HEK293T (cell line): ENCODE measurements at regions not wholly inside any gene's neighbourhood (a gene's known extent, or its start where the extent isn't known, plus 50 kb on each side); places are given as distances from the start of the nearest gene placed in this dataset.

Source experiments
- CTCF ChIA-PET: fragments of 350-600 bp; formaldehyde crosslinking; extraction: SDS; loops from one replicate; lab custom pipeline; 2021; ENCODE audit warnings: antibody characterized with exemption, inconsistent platforms; lab: Yijun Ruan, JAX
- POLR2A ChIA-PET: fragments of 350-600 bp; formaldehyde crosslinking; extraction: SDS; loops from one replicate; lab custom pipeline; 2020; ENCODE audit warnings: antibody characterized with exemption, inconsistent platforms; lab: Yijun Ruan, JAX
- DNase-seq: peaks from one replicate; pipeline ENCODE4 v3.0.0; 2012; ENCODE audit warnings: mixed read lengths; ENCODE audit errors: extremely low spot score
- ARNT ChIP-seq: fragments of 450-650 bp; IDR thresholded peaks from 2 replicates; pipeline ENCODE4 v1.6.1; 2017; ENCODE audit warnings: mild to moderate bottlenecking
- BHLHE40 ChIP-seq: fragments of 450-650 bp; IDR thresholded peaks from 2 replicates; pipeline ENCODE4 v1.6.1; 2016; ENCODE audit warnings: mild to moderate bottlenecking, moderate library complexity, borderline replicate concordance
- CTBP1 ChIP-seq: fragments of 450-650 bp; IDR thresholded peaks from 2 replicates; pipeline ENCODE4 v1.6.1; 2016; ENCODE audit warnings: borderline replicate concordance
- ELF4 ChIP-seq: fragments of 450-650 bp; IDR thresholded peaks from 2 replicates; pipeline ENCODE4 v1.6.1; 2017; ENCODE audit warnings: antibody characterized with exemption
- FOXA1 ChIP-seq: fragments of 450-650 bp; IDR thresholded peaks from 2 replicates; pipeline ENCODE4 v1.6.1; 2016; ENCODE audit warnings: mild to moderate bottlenecking
- FOXK2 ChIP-seq: fragments of 450-650 bp; IDR thresholded peaks from 2 replicates; pipeline ENCODE4 v1.6.1; 2016; ENCODE audit warnings: mild to moderate bottlenecking
- FOXM1 ChIP-seq: fragments of 450-650 bp; IDR thresholded peaks from 2 replicates; pipeline ENCODE4 v1.6.1; 2017; ENCODE audit warnings: mild to moderate bottlenecking, borderline replicate concordance
- HDGF ChIP-seq: fragments of 450-650 bp; IDR thresholded peaks from 2 replicates; pipeline ENCODE4 v1.6.1; 2017; ENCODE audit warnings: antibody characterized with exemption, borderline replicate concordance
- L3MBTL2 ChIP-seq: fragments of 450-650 bp; conservative IDR thresholded peaks from 2 replicates; pipeline ENCODE4 v1.6.1; 2016; ENCODE audit warnings: mild to moderate bottlenecking
- LEF1 ChIP-seq: fragments of 450-650 bp; IDR thresholded peaks from 2 replicates; pipeline ENCODE4 v1.6.1; 2017; ENCODE audit warnings: mild to moderate bottlenecking, borderline replicate concordance
- NFRKB ChIP-seq: fragments of 450-650 bp; IDR thresholded peaks from 2 replicates; pipeline ENCODE4 v1.6.1; 2016; ENCODE audit warnings: mild to moderate bottlenecking, moderate library complexity
- PKNOX1 ChIP-seq: fragments of 450-650 bp; IDR thresholded peaks from 2 replicates; pipeline ENCODE4 v1.6.1; 2016
- SP1 ChIP-seq: fragments of 450-650 bp; IDR thresholded peaks from 2 replicates; pipeline ENCODE4 v1.6.1; 2017
- SUZ12 ChIP-seq: fragments of 450-650 bp; IDR thresholded peaks from 2 replicates; pipeline ENCODE4 v1.6.1; 2016; ENCODE audit warnings: mild to moderate bottlenecking
- TARDBP ChIP-seq: fragments of 450-650 bp; IDR thresholded peaks from 2 replicates; pipeline ENCODE4 v1.6.1; 2016
- ZNF384 ChIP-seq: fragments of 450-650 bp; IDR thresholded peaks from 2 replicates; pipeline ENCODE4 v1.6.1; 2016

GRCh38 chr13:95479731-95480130 lies 72.8 kb upstream of the CLDN10 start:
- no peak for DNase-seq
- ChIA-PET CTCF (interaction anchor here (0.7 to 1.6 kb wide), 3 partner anchors 75 to 290 kb away, joined by 3 to 8 read pairs (median 3); no protein-coding TSS in a partner anchor), POLR2A (no interaction called here)
- TF ChIP-seq SP1 (no peak), LEF1 (no peak), HDGF (no peak), FOXK2 (no peak), FOXA1 (no peak), ARNT (no peak), BHLHE40 (no peak)

- ChIA-PET POLR2A (no interaction called here), CTCF (interaction anchor here (0.7 to 1.6 kb wide), 2 partner anchors 75 to 290 kb away, joined by 3 to 8 read pairs; no protein-coding TSS in a partner anchor)
- TF ChIP-seq L3MBTL2 (no peak), ARNT (no peak), ZNF384 (no peak), FOXK2 (no peak), LEF1 (no peak), HDGF (no peak), ELF4 (no peak), FOXA1 (no peak), BHLHE40 (no peak), CTBP1 (no peak), NFRKB (no peak)
- no peak for DNase-seq
Measured at GRCh38 chr13:95480131-95480545, 72.4 kb upstream of the CLDN10 start.

GRCh38 chr13:95480791-95481780 lies 71.4 kb upstream of the CLDN10 start:
- DNase-seq, result no peak
- no peak for TF ChIP-seq PKNOX1
- no peak for TF ChIP-seq LEF1
- no peak for TF ChIP-seq CTBP1
- no peak for TF ChIP-seq SUZ12
- no peak for TF ChIP-seq ZNF384
- POLR2A ChIA-PET, result no interaction called here
- CTCF ChIA-PET, result interaction anchor here (1.6 kb wide), 1 partner anchor 291 kb away, joined by 8 read pairs; no protein-coding TSS in a partner anchor

GRCh38 chr13:95484052-95484451 lies 68.5 kb upstream of the CLDN10 start:
- no peak for TF ChIP-seq PKNOX1
- TF ChIP-seq HDGF, result no peak
- TF ChIP-seq ARNT, result no peak
- no peak for TF ChIP-seq LEF1
- no peak for TF ChIP-seq NFRKB
- ChIA-PET POLR2A (no interaction called here), CTCF (interaction anchor here (0.8 kb wide), 1 partner anchor 53 kb away, joined by 3 read pairs; no protein-coding TSS in a partner anchor)
- no peak for DNase-seq

GRCh38 chr13:95485045-95485517 lies 67.4 kb upstream of the CLDN10 start:
- no peak for TF ChIP-seq ARNT
- no peak for TF ChIP-seq SUZ12
- TF ChIP-seq ZNF384, result no peak
- ChIA-PET POLR2A (no interaction called here), CTCF (no interaction called here)
- DNase-seq, result no peak

GRCh38 chr13:95485518-95486144 lies 66.9 kb upstream of the CLDN10 start:
- POLR2A ChIA-PET, result no interaction called here
- no peak for TF ChIP-seq PKNOX1
- TF ChIP-seq LEF1, result no peak
- no peak for TF ChIP-seq TARDBP
- TF ChIP-seq FOXM1, result no peak
- TF ChIP-seq SP1, result no peak
- TF ChIP-seq BHLHE40, result no peak
- TF ChIP-seq SUZ12, result no peak
- no peak for TF ChIP-seq ELF4
- no peak for TF ChIP-seq FOXK2
- no peak for TF ChIP-seq FOXA1
- TF ChIP-seq HDGF, result no peak
- no peak for TF ChIP-seq NFRKB
- DNase-seq, result no peak
- CTCF ChIA-PET, result no interaction called here
